SK-N-SH (cell line): ENCODE measurements at regions not wholly inside any gene's neighbourhood (a gene's known extent, or its start where the extent isn't known, plus 50 kb on each side); places are given as distances from the start of the nearest gene placed in this dataset.
A peak's percentile ranks its signal among the peaks of the same experiment; 100 is the strongest.

Experiments
- CTCF ChIA-PET: fragments of 300-600, 350-600 bp; formaldehyde crosslinking; extraction: SDS; loops from one replicate; lab custom pipeline; 2021; lab: Yijun Ruan, JAX
- POLR2A ChIA-PET: fragments of 350-600 bp; sonication (Branson Sonifier 250); formaldehyde crosslinking; extraction: SDS; loops from one replicate; lab custom pipeline; 2020; ENCODE audit warnings: antibody characterized with exemption, inconsistent platforms; lab: Yijun Ruan, JAX
- DNase-seq: peaks from one replicate; pipeline ENCODE4 v3.0.0; 2012
- H2AFZ ChIP-seq: fragments of 200-600 bp; sonication (generic); 2 replicates; pipeline ENCODE4 v1.8.1; 2016; ENCODE audit warnings: antibody characterized with exemption, mild to moderate bottlenecking, low read depth
- H3F3A ChIP-seq: fragments of 200-600 bp; sonication (generic); replicated peaks from 2 replicates; pipeline ENCODE3; 2016; ENCODE audit warnings: antibody characterized with exemption, mild to moderate bottlenecking; ENCODE audit not compliant: insufficient read depth
- H3K27ac ChIP-seq, 2 experiments: fragments of 200-500 bp in 1 of 2; fragments of 200-600 bp in 1 of 2; sonication (Bioruptor generic) in 1 of 2; sonication (generic), shearing (Covaris generic) in 1 of 2; 2 replicates each; pipeline versions ENCODE4 v1.5.1 to v1.6.1; 2014 to 2016; ENCODE audit warnings: low read depth in 2 of 2, inconsistent platforms in 1 of 2, low read length in 1 of 2, mild to moderate bottlenecking in 1 of 2, mixed read lengths in 1 of 2
- H3K27me3 ChIP-seq: fragments of 200-600 bp; sonication (generic), shearing (Covaris generic); 2 replicates; pipeline ENCODE4 v1.6.1; 2016; ENCODE audit warnings: mixed run types; ENCODE audit not compliant: insufficient read depth
- H3K36me3 ChIP-seq, 2 experiments: fragments of 200-500 bp in 1 of 2; fragments of 200-600 bp in 1 of 2; sonication (Bioruptor generic) in 1 of 2; sonication (generic) in 1 of 2; replicated peaks in 1 of 2; 2 replicates each; pipeline versions ENCODE3 to v1.5.1; 2014 to 2016; ENCODE audit warnings: low read length in 1 of 2, mild to moderate bottlenecking in 1 of 2; ENCODE audit not compliant: insufficient read depth in 2 of 2, control insufficient read depth in 1 of 2
- H3K4me1 ChIP-seq, 2 experiments: fragments of 200-500 bp in 1 of 2; fragments of 200-600 bp in 1 of 2; sonication (Bioruptor generic) in 1 of 2; sonication (generic), shearing (Covaris generic) in 1 of 2; 2 replicates each; pipeline versions ENCODE4 v1.5.1 to v1.6.1; 2014 to 2016; ENCODE audit warnings: low read depth in 1 of 2, low read length in 1 of 2, mixed run types in 1 of 2; ENCODE audit not compliant: insufficient read depth in 2 of 2, control insufficient read depth in 1 of 2
- H3K4me2 ChIP-seq: fragments of 200-600 bp; sonication (generic), shearing (Covaris generic); 2 replicates; pipeline ENCODE4 v1.6.1; 2017; ENCODE audit warnings: mixed run types
- H3K4me3 ChIP-seq, 2 experiments: fragments of 200-500 bp in 1 of 2; fragments of 200-600 bp in 1 of 2; sonication (Bioruptor generic) in 1 of 2; sonication (generic), shearing (Covaris generic) in 1 of 2; 2 replicates each; pipeline versions ENCODE4 v1.5.1 to v1.8.1; 2014 to 2016; ENCODE audit warnings: low read depth in 2 of 2, inconsistent platforms in 1 of 2, low read length in 1 of 2, mild to moderate bottlenecking in 1 of 2, mixed read lengths in 1 of 2, moderate library complexity in 1 of 2
- H3K79me2 ChIP-seq: fragments of 200-600 bp; sonication (generic); 2 replicates; pipeline ENCODE4 v1.8.1; 2017; ENCODE audit warnings: mild to moderate bottlenecking; ENCODE audit not compliant: insufficient read depth
- H3K9ac ChIP-seq: fragments of 200-600 bp; sonication (generic); 2 replicates; pipeline ENCODE4 v1.6.1; 2017; ENCODE audit warnings: mixed run types
- H3K9me2 ChIP-seq: fragments of 200-600 bp; sonication (generic); 2 replicates; pipeline ENCODE4 v1.6.1; 2017; ENCODE audit warnings: mixed run types
- H3K9me3 ChIP-seq: fragments of 200-600 bp; sonication (generic); 2 replicates; pipeline ENCODE4 v1.6.1; 2017; ENCODE audit warnings: mixed run types, mild to moderate bottlenecking, moderate library complexity
- H4K20me1 ChIP-seq: fragments of 200-600 bp; sonication (generic); 2 replicates; pipeline ENCODE4 v1.6.1; 2017; ENCODE audit warnings: mild to moderate bottlenecking, mixed run types; ENCODE audit not compliant: insufficient read depth
- CHD2 ChIP-seq: fragments of 150-350 bp; IDR thresholded peaks from 2 replicates; pipeline ENCODE4 v1.6.1; 2018; ENCODE audit warnings: low read length; ENCODE audit not compliant: partially characterized antibody
- EP300 ChIP-seq, 2 experiments: IDR thresholded peaks; 2 replicates each; pipeline versions ENCODE4 v1.4.0 to v1.6.1; 2012; ENCODE audit warnings: borderline replicate concordance in 1 of 2, low read depth in 1 of 2, low read length in 1 of 2
- FOSL2 ChIP-seq: IDR thresholded peaks from 2 replicates; pipeline ENCODE4 v1.4.0; 2012; ENCODE audit warnings: low read depth, mild to moderate bottlenecking, moderate library complexity, borderline replicate concordance
- FOXJ3 ChIP-seq: sonication (generic); formaldehyde crosslinking; IDR thresholded peaks from 2 replicates; pipeline ENCODE4 v1.5.1; 2020; ENCODE audit warnings: mild to moderate bottlenecking, missing genetic modification reagents
- FOXM1 ChIP-seq: IDR thresholded peaks from 2 replicates; pipeline ENCODE4 v1.4.0; 2012; ENCODE audit warnings: low read depth, mild to moderate bottlenecking
- GABPA ChIP-seq: IDR thresholded peaks from 2 replicates; pipeline ENCODE4 v1.4.0; 2012; ENCODE audit warnings: low read depth, mild to moderate bottlenecking
- GATA2 ChIP-seq: sonication (generic); formaldehyde crosslinking; IDR thresholded peaks from 2 replicates; pipeline ENCODE4 v1.5.0; 2020; ENCODE audit warnings: mild to moderate bottlenecking, missing genetic modification reagents
- IRF3 ChIP-seq: fragments of 150-350 bp; IDR thresholded peaks from 2 replicates; pipeline ENCODE4 v1.6.1; 2016; ENCODE audit warnings: mild to moderate bottlenecking, low read depth, low read length
- POLR2AphosphoS5 ChIP-seq: IDR thresholded peaks from 2 replicates; pipeline ENCODE4 v1.6.1; 2012; ENCODE audit warnings: low read depth, low read length
- RAD21 ChIP-seq: IDR thresholded peaks from 2 replicates; pipeline ENCODE4 v1.6.1; 2012; ENCODE audit warnings: mild to moderate bottlenecking, low read length
- RCOR1 ChIP-seq: fragments of 150-350 bp; IDR thresholded peaks from 2 replicates; pipeline ENCODE4 v1.6.1; 2017; ENCODE audit warnings: antibody characterized with exemption, low read length
- SMC3 ChIP-seq: IDR thresholded peaks from 2 replicates; pipeline ENCODE4 v1.6.1; 2012; ENCODE audit warnings: low read depth, low read length, improper control_type of control experiment
- TAF1 ChIP-seq: IDR thresholded peaks from 2 replicates; pipeline ENCODE4 v1.6.1; 2012; ENCODE audit warnings: low read depth, mild to moderate bottlenecking, low read length, moderate library complexity, borderline replicate concordance
- TCF12 ChIP-seq: IDR thresholded peaks from 2 replicates; pipeline ENCODE4 v1.4.0; 2012
- ZBTB33 ChIP-seq: IDR thresholded peaks from 2 replicates; pipeline ENCODE4 v1.4.0; 2012; ENCODE audit warnings: low read depth, borderline replicate concordance
- WGBS: methylation state at CpG from one replicate; pipeline ENCODE4 v1.1.6; 2017; ENCODE audit warnings: low lambda C conversion rate; 5-methylcytosine and 5-hydroxymethylcytosine counted together
- TF ChIP-seq, protein P1 (sequence below): IDR thresholded peaks from 2 replicates; pipeline ENCODE4; 2012

DNA sequence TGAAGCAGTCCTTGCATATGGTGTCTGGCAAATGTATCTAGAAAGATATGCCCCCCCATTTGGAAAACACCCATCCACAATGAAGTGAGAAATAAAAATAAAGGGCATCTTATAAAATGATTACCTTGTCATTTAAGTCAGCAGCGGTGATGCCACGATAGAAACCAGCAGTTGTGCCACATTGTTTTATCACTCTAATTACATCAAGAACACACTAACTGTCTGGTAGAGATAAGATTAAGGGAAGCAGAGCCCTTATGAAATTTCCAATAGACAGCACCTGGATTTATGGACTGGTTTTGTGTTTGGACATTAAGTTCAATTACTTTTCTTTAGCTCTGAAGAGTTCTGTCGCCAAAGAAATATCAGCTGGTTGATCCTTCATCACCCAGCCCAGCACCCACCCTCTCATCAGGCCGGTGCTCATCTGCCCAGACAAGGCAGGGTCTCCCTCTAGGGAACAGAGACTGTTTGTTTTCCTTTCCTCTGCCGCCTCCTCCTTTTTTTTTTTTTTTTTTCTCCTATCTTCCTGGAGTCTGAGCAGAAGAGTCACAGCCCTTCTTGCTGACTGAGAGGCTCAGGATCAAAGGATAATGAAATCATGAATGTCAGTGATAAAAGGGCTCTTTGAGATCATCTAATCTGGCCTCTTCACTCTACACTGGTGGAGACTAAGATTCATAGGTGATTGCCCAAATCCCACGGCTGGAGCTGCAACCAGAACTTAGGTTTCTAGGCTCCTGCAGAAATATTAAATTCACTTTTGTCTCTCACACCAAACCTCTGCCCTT, 464.1 kb downstream of the NTRK3 start:
- Histone ChIP-seq H3K9me3 (no peaks in the 10 kb centered on the region), H3K4me1 (peaks cover 0 to 19% of the 10 kb centered on the region in 2 experiments; a peak in 2 of 4 replicates), H3K36me3 (no peaks in the 10 kb centered on the region), H3K79me2 (no peaks in the 10 kb centered on the region), H2AFZ (no peak overlapping the region), H3F3A (no peaks in the 10 kb centered on the region), H3K9ac (no peak overlapping the region), H3K27ac (peak overlapping the region in 1 of 2 experiments; percentile 96; a peak in 2 of 4 replicates), H3K4me2 (no peak overlapping the region), H4K20me1 (no peaks in the 10 kb centered on the region)
- CTCF ChIA-PET: interaction anchor here (0.6 to 2.1 kb wide), 7 partner anchors 11 to 497 kb away, joined by 3 to 7 read pairs (median 4); no protein-coding TSS in a partner anchor
- POLR2A ChIA-PET: no interaction called here
- peak; percentile 50 for DNase-seq
- 11% methylated on average over 6 of the region's 6 CpGs for WGBS
- TF ChIP-seq SMC3: no peak
- peak; percentile 39 for TF ChIP-seq RAD21
- peak; percentile 74 for TF ChIP-seq CHD2
- TF ChIP-seq TAF1: no peak
- peak; percentile 84; the same call in 1 of the 2 replicates for TF ChIP-seq FOXJ3 (CRISPR knock-in tag)
- TF ChIP-seq TCF12: peak; percentile 50; the same call in 1 of the 2 replicates
- TF ChIP-seq GABPA: no peak
- TF ChIP-seq EP300 (IDR thresholded peaks at IDR 0.05; ENCODE audit: borderline replicate concordance in 1 of 2, low read depth in 1 of 2, low read length in 1 of 2): peak in 1 of 2 experiments; percentile 98; a peak in 2 of 4 replicates
- no peak for TF ChIP-seq FOSL2
- TF ChIP-seq FOXM1: no peak
- TF ChIP-seq IRF3: no peak
- peak; percentile 99 for TF ChIP-seq GATA2 (CRISPR knock-in tag)
- TF ChIP-seq, protein P1, sequence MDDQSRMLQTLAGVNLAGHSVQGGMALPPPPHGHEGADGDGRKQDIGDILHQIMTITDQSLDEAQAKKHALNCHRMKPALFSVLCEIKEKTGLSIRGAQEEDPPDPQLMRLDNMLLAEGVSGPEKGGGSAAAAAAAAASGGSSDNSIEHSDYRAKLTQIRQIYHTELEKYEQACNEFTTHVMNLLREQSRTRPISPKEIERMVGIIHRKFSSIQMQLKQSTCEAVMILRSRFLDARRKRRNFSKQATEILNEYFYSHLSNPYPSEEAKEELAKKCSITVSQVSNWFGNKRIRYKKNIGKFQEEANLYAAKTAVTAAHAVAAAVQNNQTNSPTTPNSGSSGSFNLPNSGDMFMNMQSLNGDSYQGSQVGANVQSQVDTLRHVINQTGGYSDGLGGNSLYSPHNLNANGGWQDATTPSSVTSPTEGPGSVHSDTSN: peak; percentile 22; the same call in 1 of the 2 replicates
- TF ChIP-seq RCOR1: peak; percentile 97
- TF ChIP-seq ZBTB33: no peak
- TF ChIP-seq POLR2AphosphoS5: peak; percentile 33; the same call in 1 of the 2 replicates
- TF ChIP-seq, all 33 proteins: peak for 9
- Histone ChIP-seq H3K9me2 (no peaks in the 10 kb centered on the region), H3K27me3 (no peaks in the 10 kb centered on the region), H3K4me3 (no peak overlapping the region)
